ENCODE measurements at regions not wholly inside any gene's neighbourhood (a gene's known extent, or its start where the extent isn't known, plus 50 kb on each side); places are given as distances from the start of the nearest gene placed in this dataset.
"Not testable (repeated sequence)": the region's sequence is repeated elsewhere in the genome, so short reads cannot be mapped to it uniquely, and the experiment has no call there.

DNA sequence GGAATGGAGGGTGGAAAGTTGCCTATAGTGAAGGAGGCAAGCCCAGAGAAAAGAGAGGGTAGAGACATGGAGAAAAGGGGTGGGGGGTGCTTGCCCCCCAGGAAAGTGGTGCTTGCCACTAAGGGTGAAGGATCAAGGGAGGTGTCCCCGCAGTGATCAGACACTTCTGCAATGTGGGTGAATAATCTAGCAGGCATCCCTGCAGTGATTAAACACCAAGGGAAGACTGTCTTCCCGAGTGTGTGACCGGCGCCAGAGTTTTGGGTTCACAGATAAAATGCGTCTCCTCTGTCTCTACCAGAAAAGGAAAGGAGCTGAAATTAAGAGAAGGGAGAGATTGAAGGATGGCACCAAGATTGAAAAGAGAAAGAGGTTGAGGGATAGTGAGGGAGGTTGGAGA lies 1076.9 kb downstream of the DNAJB9 start:
- DNase-seq, result not testable (repeated sequence)

GRCh38 chr7:109647263-109647662 lies 1077.6 kb downstream of the DNAJB9 start:
- DNase-seq, result not testable (repeated sequence)

DNA sequence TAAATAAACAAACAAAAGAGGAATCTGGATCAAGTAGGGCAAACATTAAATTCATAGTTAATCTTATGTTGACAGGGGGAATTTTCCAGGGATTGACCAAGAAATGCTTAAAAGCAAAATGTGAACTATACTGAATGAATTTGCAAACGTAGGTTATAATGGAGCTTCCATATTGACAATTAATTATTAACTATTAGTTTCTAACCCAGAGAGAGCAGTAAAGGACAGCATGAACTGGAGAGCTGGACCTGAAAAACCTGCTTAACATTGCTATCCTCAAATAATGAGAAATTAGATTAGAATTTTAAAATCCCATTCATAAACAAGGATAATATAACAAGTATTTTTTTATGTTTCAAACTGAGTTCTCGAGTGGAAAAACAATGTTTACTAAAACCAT lies 1089.6 kb downstream of the DNAJB9 start:
- no peak for DNase-seq

GRCh38 chr7:109660401-109660800 lies 1090.7 kb downstream of the DNAJB9 start:
- no peak for DNase-seq

DNA sequence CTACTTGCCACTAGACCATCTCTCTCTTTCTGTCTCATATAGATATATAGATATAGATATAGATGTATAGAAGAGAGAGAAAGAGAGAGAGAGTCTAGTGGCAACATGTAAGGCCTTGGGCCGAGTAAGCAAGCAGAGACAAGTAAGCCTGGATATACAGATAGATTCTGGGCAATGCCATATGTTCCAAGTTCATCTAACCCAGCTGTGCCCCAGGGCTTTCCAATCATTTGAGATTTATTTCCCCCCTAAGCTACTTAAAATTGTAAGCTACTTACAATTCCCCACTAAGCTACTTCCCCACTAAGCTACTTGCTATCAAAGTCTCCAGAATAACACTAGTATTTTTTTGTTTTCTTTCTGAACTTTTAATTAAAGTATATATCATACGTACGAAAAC lies 1094.1 kb downstream of the DNAJB9 start:
- no peak for DNase-seq

GRCh38 chr7:109687269-109687668 lies 1117.6 kb downstream of the DNAJB9 start:
- DNase-seq, result not testable (repeated sequence)

DNA sequence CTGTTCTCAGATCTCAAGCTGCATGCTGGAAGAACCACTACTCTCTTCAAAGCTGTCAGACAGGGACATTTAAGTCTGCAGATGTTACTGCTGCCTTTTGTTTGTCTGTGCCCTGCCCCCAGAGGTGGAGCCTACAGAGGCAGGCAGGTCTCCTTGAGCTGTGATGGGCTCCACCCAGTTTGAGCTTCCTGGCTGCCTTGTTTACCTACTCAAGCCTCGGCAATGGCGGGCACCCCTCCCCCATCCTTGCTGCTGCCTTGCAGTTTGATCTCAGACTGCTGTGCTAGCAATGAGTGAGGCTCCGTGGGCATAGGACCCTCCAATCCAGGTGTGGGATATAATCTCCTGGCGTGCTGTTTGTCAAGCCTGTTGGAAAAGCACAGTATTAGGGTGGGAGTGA lies 1122.9 kb downstream of the DNAJB9 start:
- DNase-seq, result not testable (repeated sequence)

GRCh38 chr7:109694149-109695071 lies 1124.7 kb downstream of the DNAJB9 start:
- no peak for DNase-seq

DNA sequence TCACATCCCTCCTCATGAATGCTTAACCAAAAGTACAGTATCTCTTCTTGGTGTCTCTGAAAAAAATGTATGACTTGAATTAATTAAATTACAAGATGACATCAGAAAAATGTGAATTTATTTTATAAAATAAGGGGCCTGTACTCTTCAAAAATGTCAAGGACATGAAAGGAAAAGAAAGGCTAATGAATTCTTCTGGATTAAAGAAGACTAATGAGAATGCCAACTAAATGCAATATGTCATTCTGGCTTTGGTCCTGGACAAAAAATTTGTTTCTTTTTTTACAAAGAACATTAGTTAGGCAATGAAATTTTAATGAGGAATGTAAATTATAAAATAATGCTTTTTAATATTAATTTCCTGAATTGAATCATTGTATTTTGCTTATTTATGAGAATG lies 1125.7 kb downstream of the DNAJB9 start:
- DNase-seq, result no peak

DNA sequence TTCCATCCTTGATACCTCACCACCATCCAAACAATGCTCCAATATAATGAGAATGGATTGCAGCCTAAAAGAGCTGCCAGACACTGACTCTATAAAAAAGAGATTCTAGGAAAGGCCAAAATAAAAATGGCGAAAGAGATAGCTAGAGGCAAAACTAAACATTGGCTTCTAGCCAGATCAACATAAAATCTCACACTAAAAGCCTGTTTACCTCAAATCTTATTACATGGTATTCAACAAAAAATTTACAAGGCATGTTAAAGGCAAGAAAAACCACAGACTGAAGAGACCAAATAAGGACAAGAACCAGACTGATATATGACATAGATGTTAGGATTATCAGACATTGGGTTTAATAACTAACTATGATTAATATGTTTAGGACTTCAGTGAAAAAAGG lies 1127.0 kb downstream of the DNAJB9 start:
- no peak for DNase-seq

- no peak for DNase-seq
Measured at GRCh38 chr7:109699661-109700060, 1130.0 kb downstream of the DNAJB9 start.

- no peak for DNase-seq
Measured at GRCh38 chr7:109713366-109713765, 1143.7 kb downstream of the DNAJB9 start.

DNA sequence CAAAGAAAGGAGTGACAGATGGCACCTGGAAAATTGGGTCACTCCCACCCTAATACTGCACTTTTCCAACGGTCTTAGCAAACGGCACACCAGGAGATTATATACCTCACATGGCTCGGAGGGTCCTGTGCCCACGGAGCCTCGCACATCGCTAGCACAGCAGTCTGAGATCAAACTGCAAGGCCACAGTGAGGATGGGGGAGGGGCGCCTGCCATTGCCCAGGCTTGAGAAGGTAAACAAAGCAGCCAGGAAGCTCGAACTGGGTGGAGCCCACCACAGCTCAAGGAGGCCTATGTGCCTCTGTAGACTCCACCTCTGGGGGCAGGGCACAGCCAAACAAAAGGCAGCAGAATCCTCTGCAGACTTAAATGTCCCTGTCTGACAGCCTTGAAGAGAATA lies 1149.7 kb downstream of the DNAJB9 start:
- DNase-seq, result peak in 1 of 5 experiments; percentile 1

GRCh38 chr7:109734601-109735000 lies 1164.9 kb downstream of the DNAJB9 start:
- DNase-seq, result no peak

- DNase-seq, result no peak
Measured at GRCh38 chr7:109735881-109736280, 1166.2 kb downstream of the DNAJB9 start.

GRCh38 chr7:109745677-109746410 lies 1176.2 kb downstream of the DNAJB9 start:
- no peak for DNase-seq

GRCh38 chr7:109751241-109751640 lies 1181.6 kb downstream of the DNAJB9 start:
- no peak for DNase-seq

DNA sequence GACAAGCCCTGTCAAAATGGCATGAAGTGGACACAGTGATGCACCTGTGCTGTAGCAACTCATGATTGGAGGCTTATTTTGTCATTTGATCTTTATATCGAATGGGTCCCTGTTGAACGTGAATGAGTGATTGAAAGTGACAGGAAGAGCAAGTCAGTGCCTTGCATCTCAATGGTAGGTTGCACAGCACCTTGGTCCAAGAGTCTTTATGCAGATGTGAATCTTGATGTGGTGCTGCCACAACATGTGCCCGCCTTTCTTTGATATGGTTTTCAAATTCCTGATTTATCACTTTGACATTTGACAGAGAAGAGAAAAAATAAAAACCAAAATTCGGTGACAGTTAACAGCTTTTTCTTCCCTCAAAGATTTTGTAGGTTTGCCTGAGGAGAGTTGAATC lies 1182.4 kb downstream of the DNAJB9 start:
- no peak for DNase-seq

DNA sequence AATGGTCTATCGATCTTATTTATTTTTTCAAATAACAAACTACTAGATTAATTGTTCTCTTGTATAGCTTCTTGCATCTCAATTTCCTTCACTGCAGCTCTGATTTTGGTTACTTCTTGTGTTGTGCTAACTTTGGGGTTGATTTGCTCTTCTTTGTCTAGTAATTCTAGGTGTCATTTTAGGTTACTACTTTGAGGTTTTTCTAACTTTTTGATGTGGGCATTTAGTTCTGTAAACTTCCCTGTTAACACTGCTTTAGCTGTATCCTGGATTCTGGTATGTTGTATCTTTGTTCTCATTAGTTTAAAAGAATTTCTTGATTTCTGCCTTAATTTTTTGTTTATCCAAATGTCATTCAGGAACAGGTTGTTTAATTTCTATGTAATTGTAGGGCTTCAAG lies 1188.0 kb downstream of the DNAJB9 start:
- DNase-seq, result no peak

DNA sequence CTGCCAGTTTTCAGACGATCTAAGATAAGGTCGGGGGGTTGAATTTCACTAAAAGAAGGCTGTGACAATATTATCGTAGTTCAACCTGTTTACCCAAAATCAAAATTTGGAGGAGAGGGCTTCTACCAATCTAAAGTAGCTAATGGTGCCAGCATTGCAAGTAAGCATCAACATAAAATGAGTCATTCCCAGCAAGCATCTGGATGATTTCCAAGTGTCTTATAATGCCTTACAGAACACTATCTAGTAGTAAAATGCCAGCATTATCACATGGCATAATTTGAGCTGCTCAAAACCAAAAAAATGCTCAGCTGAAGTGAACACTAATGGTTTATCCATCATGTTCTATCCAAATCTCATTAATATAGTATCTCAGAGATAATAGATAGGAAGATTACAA lies 1193.9 kb downstream of the DNAJB9 start:
- DNase-seq, result no peak

DNA sequence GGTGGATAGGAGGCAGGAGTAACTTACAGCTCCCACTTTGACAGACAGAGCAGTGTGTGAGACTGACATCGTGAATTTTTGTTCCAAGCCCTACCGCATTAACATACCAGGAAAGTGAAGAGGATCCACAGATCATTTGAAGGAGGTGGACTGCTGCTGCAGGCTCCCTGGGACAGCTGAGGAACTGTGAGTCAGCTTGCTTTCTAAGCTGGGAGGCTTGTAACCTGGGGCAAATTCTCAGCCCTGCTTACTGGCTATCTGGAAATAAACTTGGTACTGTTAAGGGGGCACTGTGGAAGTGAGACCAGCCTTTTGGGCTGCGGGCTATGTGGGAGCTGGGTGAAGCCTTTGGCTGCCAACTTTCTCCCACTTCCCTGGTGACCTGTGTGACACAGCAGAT lies 1202.5 kb downstream of the DNAJB9 start:
- no peak for DNase-seq

- no peak for DNase-seq
Measured at GRCh38 chr7:109782806-109783205, 1213.1 kb downstream of the DNAJB9 start.

- DNase-seq, result no peak
Measured at GRCh38 chr7:109806548-109806947, 1236.9 kb downstream of the DNAJB9 start.

GRCh38 chr7:109821156-109821555 lies 1251.5 kb downstream of the DNAJB9 start:
- no peak for DNase-seq
